ENCODE measurements at regions not wholly inside any gene's neighbourhood (a gene's known extent, or its start where the extent isn't known, plus 50 kb on each side); places are given as distances from the start of the nearest gene placed in this dataset.

GRCh38 chr7:24214670-24215069 lies 69.3 kb upstream of the NPY start:
- no peak for DNase-seq
- no peaks in the 10 kb centered on the region for H3K9me3 ChIP-seq
- no peaks in the 10 kb centered on the region for H3K36me3 ChIP-seq
- intact Hi-C loops (cut with DNase I) = no loop called here
- WGBS, 2 donors = 64 to 74% methylated on average over 4 of the region's 4 CpGs
- H3K27ac ChIP-seq = no peak overlapping the region
- H3K4me1 ChIP-seq = no peaks in the 10 kb centered on the region
- no peaks in the 10 kb centered on the region for H3K27me3 ChIP-seq
- TF ChIP-seq, protein P1, sequence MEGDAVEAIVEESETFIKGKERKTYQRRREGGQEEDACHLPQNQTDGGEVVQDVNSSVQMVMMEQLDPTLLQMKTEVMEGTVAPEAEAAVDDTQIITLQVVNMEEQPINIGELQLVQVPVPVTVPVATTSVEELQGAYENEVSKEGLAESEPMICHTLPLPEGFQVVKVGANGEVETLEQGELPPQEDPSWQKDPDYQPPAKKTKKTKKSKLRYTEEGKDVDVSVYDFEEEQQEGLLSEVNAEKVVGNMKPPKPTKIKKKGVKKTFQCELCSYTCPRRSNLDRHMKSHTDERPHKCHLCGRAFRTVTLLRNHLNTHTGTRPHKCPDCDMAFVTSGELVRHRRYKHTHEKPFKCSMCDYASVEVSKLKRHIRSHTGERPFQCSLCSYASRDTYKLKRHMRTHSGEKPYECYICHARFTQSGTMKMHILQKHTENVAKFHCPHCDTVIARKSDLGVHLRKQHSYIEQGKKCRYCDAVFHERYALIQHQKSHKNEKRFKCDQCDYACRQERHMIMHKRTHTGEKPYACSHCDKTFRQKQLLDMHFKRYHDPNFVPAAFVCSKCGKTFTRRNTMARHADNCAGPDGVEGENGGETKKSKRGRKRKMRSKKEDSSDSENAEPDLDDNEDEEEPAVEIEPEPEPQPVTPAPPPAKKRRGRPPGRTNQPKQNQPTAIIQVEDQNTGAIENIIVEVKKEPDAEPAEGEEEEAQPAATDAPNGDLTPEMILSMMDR (IDR thresholded peaks at IDR 0.05) = no peak
- TF ChIP-seq POLR2A (IDR thresholded peaks at IDR 0.05) = no peak
- H3K4me3 ChIP-seq (replicated peaks in 1 of 3) = no peak overlapping the region

DNA sequence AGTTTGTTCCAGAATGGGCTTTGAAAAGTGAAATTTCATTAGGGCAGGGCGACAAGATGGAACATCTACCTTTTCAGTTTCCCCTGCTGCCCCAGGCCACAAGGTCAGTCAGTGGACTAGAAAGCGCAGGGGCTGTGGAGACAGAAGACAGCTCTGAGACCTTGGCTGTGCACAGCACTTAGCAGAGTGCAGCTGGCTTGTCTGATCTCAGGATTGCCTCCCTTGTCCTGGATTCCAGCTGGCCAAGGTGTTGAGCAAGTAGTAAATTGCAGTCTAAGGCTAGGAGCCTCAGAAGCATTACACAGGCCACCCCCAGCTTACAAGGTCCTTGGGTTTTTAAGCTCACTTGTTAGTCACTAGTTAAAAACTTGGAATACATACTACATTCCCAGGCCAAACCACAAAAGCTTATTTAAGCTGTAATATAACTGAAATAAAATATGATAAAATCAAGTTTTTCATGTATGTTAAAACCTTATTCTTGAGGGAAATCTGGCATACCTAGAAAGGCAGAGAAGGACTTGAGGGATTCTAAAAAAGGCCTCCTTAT lies 67.3 kb upstream of the NPY start:
- no peak overlapping the region for H3K27ac ChIP-seq
- no peaks in the 10 kb centered on the region for H3K36me3 ChIP-seq
- no peaks in the 10 kb centered on the region for H3K4me1 ChIP-seq
- DNase-seq = no peak
- H3K27me3 ChIP-seq = no peaks in the 10 kb centered on the region
- intact Hi-C loops (cut with DNase I) = no loop called here
- WGBS, 2 donors = 79 to 95% methylated on average over 2 of the region's 2 CpGs
- no peak for TF ChIP-seq POLR2A (IDR thresholded peaks at IDR 0.05)
- TF ChIP-seq, protein P1 (IDR thresholded peaks at IDR 0.05) = no peak
- H3K4me3 ChIP-seq (replicated peaks in 1 of 3) = no peak overlapping the region
- no peaks in the 10 kb centered on the region for H3K9me3 ChIP-seq

DNA sequence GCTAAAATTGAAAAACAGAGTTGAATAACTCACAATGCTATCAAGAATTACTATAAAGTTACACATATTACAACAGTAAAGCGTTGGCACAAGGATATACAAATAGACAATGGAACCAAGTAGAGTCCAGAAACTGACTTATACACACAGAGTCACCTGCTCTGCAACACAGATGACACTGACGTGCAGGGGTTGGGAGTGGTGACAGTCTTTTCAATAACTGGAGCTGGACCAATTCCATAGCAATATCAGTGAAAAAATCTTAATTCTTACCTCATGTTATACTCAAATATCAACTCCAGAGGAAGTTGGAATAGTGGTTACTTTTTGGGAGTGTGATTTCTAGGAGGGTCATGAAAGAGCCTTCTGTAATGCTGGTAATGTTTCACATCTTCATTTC lies 62.5 kb upstream of the NPY start:
- no peak overlapping the region for H3K4me3 ChIP-seq (replicated peaks in 1 of 3)
- intact Hi-C loops (cut with DNase I) = no loop called here
- H3K27me3 ChIP-seq = no peaks in the 10 kb centered on the region
- DNase-seq = no peak
- WGBS, 2 donors = 83 to 86% methylated on average over 2 of the region's 2 CpGs
- H3K36me3 ChIP-seq = no peaks in the 10 kb centered on the region
- H3K9me3 ChIP-seq = no peaks in the 10 kb centered on the region
- no peaks in the 10 kb centered on the region for H3K4me1 ChIP-seq
- no peak overlapping the region for H3K27ac ChIP-seq
- no peak for TF ChIP-seq POLR2A (IDR thresholded peaks at IDR 0.05)
- TF ChIP-seq, protein P1 (IDR thresholded peaks at IDR 0.05) = no peak

GRCh38 chr7:24227068-24227467 lies 56.9 kb upstream of the NPY start:
- WGBS, 2 donors = 31 to 39% methylated on average over 3 of the region's 3 CpGs
- intact Hi-C loops (cut with DNase I) = no loop called here
- TF ChIP-seq, protein P1 (IDR thresholded peaks at IDR 0.05) = no peak
- no peak for TF ChIP-seq POLR2A (IDR thresholded peaks at IDR 0.05)

GRCh38 chr7:24227603-24228359 lies 56.2 kb upstream of the NPY start:
- no peak for DNase-seq
- intact Hi-C loops (cut with DNase I) = no loop called here
- Histone ChIP-seq H3K27ac (no peak overlapping the region), H3K9me3 (no peaks in the 10 kb centered on the region), H3K27me3 (no peaks in the 10 kb centered on the region), H3K4me3 (replicated peaks in 1 of 3) (no peak overlapping the region), H3K4me1 (no peaks in the 10 kb centered on the region), H3K36me3 (no peaks in the 10 kb centered on the region)
- TF ChIP-seq, protein P1 (IDR thresholded peaks at IDR 0.05) = no peak
- TF ChIP-seq POLR2A (IDR thresholded peaks at IDR 0.05) = no peak
- WGBS, 2 donors = 79 to 82% methylated on average over 7 to 8 of the region's 8 CpGs

More at GRCh38 chr7:24227068-24227467, 56.9 kb upstream of the NPY start:
- no peak overlapping the region for H3K27ac ChIP-seq
- H3K4me3 ChIP-seq (replicated peaks in 1 of 3) = no peak overlapping the region
- H3K4me1 ChIP-seq = no peaks in the 10 kb centered on the region
- DNase-seq = peak; percentile 21 to 39
- H3K27me3 ChIP-seq = no peaks in the 10 kb centered on the region
- H3K9me3 ChIP-seq = no peaks in the 10 kb centered on the region
- no peaks in the 10 kb centered on the region for H3K36me3 ChIP-seq
